ENCODE measurements at regions not wholly inside any gene's neighbourhood (a gene's known extent, or its start where the extent isn't known, plus 50 kb on each side); places are given as distances from the start of the nearest gene placed in this dataset.

- TF ChIP-seq CTCF (IDR thresholded peaks at IDR 0.05 in 8 of 11, conservative IDR thresholded peaks at IDR 0.05 in 3 of 11) (no peak), POLR2AphosphoS5 (IDR thresholded peaks at IDR 0.05) (no peak)
Measured at GRCh38 chr2:41326851-41327250, 721.0 kb upstream of the PKDCC start.
